ACC112 (cell line): ENCODE measurements at regions not wholly inside any gene's neighbourhood (a gene's known extent, or its start where the extent isn't known, plus 50 kb on each side); places are given as distances from the start of the nearest gene placed in this dataset.

ENCODE experiments used
- H2AFZ ChIP-seq: fragments of 200-600 bp; sonication (generic); one replicate; pipeline ENCODE4 v1.6.0; 2017; ENCODE audit warnings: antibody characterized with exemption, low read length; ENCODE audit not compliant: unreplicated experiment
- H3K27ac ChIP-seq: fragments of 200-600 bp; sonication (generic); 2 replicates; pipeline ENCODE4 v1.5.1; 2014; ENCODE audit warnings: low read depth, mild to moderate bottlenecking, antibody characterized with exemption, low read length, moderate library complexity
- H3K27me3 ChIP-seq: fragments of 200-600 bp; sonication (generic); 2 replicates; pipeline ENCODE4 v1.6.1; 2014; ENCODE audit warnings: mild to moderate bottlenecking, antibody characterized with exemption, low read length, moderate library complexity, mixed read lengths; ENCODE audit not compliant: insufficient read depth
- H3K36me3 ChIP-seq: fragments of 200-600 bp; sonication (generic); 2 replicates; pipeline ENCODE4 v1.6.1; 2016; ENCODE audit warnings: mild to moderate bottlenecking, antibody characterized with exemption, low read length, moderate library complexity, mixed read lengths; ENCODE audit not compliant: insufficient read depth
- H3K4me1 ChIP-seq: fragments of 200-600 bp; sonication (generic); one replicate; pipeline ENCODE4 v1.6.1; 2016; ENCODE audit warnings: low read length, mixed read lengths; ENCODE audit not compliant: insufficient read depth, unreplicated experiment, control insufficient read depth
- H3K4me3 ChIP-seq: fragments of 200-600 bp; sonication (generic); 2 replicates; pipeline ENCODE4 v1.5.1; 2014; ENCODE audit warnings: mild to moderate bottlenecking, low read depth, low read length
- H3K79me2 ChIP-seq: fragments of 200-600 bp; sonication (generic); one replicate; pipeline ENCODE4 v1.6.0; 2016; ENCODE audit warnings: low read length; ENCODE audit not compliant: control insufficient read depth, unreplicated experiment, insufficient read depth

DNA sequence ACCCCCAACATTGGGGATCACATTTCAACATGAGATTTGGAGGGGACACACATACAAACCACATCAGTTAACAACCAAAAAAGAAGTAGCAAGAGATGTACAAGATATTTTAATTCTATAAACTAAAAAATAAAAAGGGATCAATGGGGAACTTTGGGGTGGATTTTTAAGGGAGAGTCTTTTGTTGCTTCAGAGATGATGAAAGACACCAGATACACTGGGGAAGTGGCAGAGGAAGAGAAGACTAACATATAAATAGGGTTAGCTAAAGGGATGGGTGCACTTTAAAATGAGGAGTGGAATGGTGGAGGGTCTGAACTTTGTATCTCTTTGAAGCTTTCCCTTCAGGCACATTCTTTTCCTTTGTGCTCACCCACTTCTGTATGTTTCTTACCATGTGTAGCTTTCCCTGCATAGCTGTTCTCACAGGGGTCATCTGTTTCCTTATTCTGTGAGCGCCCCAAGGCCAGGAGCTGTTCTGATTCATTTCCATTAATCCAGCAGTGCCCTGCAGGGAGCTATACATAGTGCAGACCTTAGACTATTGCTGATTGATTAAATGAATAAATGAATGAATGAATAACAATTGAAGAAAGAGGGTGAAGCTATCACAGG is 531.6 kb upstream of the KLF4 start:
- Histone ChIP-seq H3K4me1 (no peaks in the 10 kb centered on the region), H3K36me3 (no peaks in the 10 kb centered on the region), H3K4me3 (no peak overlapping the region), H3K27me3 (no peaks in the 10 kb centered on the region), H3K79me2 (no peaks in the 10 kb centered on the region), H3K27ac (no peak overlapping the region), H2AFZ (no peak overlapping the region)

- Histone ChIP-seq H3K4me1 (no peaks in the 10 kb centered on the region), H3K4me3 (no peak overlapping the region), H2AFZ (no peak overlapping the region), H3K27me3 (no peaks in the 10 kb centered on the region), H3K27ac (no peak overlapping the region), H3K79me2 (no peaks in the 10 kb centered on the region), H3K36me3 (no peaks in the 10 kb centered on the region)
These were observed 530.3 kb upstream of the KLF4 start for GRCh38 chr9:108019821-108020220.

- H3K27ac ChIP-seq = no peak overlapping the region
- H3K27me3 ChIP-seq = no peaks in the 10 kb centered on the region
- H3K4me1 ChIP-seq = no peaks in the 10 kb centered on the region
- H3K4me3 ChIP-seq = no peak overlapping the region
- no peaks in the 10 kb centered on the region for H3K36me3 ChIP-seq
- no peaks in the 10 kb centered on the region for H3K79me2 ChIP-seq
- H2AFZ ChIP-seq = no peak overlapping the region
These were observed 528.1 kb upstream of the KLF4 start for GRCh38 chr9:108017671-108018070.

GRCh38 chr9:108016446-108016845 is 526.9 kb upstream of the KLF4 start:
- H2AFZ ChIP-seq = no peak overlapping the region

DNA sequence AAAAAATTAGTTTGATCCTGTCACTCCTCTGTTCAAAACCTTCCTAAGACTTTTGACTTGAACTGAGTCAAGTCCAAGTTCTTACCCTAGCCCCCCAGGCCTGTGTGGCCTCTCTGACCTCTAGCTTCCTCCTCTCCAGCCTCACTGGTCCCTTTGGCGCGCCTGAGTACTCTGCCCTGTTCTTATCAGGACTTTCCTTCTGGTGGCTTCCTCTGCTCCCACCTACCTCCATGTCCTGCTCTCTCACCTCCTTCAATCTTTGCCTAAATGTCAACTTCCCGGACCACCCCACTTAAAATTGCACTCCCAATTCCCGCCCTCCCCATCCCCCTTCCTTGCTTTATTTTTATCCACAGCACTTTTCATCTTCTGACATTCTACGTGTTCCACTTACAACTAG is 526.1 kb upstream of the KLF4 start:
- Histone ChIP-seq H3K4me1 (no peaks in the 10 kb centered on the region), H3K27ac (no peak overlapping the region), H3K79me2 (no peaks in the 10 kb centered on the region), H3K27me3 (no peaks in the 10 kb centered on the region), H2AFZ (no peak overlapping the region), H3K36me3 (no peaks in the 10 kb centered on the region), H3K4me3 (no peak overlapping the region)

More at GRCh38 chr9:108016446-108016845, 526.9 kb upstream of the KLF4 start:
- Histone ChIP-seq H3K79me2 (no peaks in the 10 kb centered on the region), H3K27me3 (no peaks in the 10 kb centered on the region), H3K36me3 (no peaks in the 10 kb centered on the region), H3K4me3 (no peak overlapping the region), H3K4me1 (no peaks in the 10 kb centered on the region), H3K27ac (no peak overlapping the region)

DNA sequence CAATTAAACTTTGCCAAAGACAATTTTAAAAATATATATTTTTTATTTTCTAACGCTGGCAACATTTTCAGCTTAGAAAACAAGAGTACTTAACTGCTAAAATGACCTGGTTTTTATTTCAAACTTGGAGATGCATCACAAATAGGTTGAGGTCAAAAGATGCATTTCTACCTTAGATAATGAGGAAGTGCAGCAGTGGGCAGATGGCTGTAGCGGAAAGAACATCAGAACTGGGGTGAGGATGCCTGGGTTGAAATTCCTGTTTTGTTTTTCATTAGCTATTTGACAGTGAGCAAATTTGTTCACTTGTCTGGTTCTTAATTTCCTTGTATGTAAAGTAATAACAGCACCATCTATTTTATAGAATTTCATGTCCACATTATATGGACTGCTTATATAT is 524.8 kb upstream of the KLF4 start:
- no peak overlapping the region for H3K4me3 ChIP-seq
- no peaks in the 10 kb centered on the region for H3K36me3 ChIP-seq
- H3K27ac ChIP-seq = no peak overlapping the region
- H3K4me1 ChIP-seq = no peaks in the 10 kb centered on the region
- H2AFZ ChIP-seq = no peak overlapping the region
- no peaks in the 10 kb centered on the region for H3K27me3 ChIP-seq
- H3K79me2 ChIP-seq = no peaks in the 10 kb centered on the region

DNA sequence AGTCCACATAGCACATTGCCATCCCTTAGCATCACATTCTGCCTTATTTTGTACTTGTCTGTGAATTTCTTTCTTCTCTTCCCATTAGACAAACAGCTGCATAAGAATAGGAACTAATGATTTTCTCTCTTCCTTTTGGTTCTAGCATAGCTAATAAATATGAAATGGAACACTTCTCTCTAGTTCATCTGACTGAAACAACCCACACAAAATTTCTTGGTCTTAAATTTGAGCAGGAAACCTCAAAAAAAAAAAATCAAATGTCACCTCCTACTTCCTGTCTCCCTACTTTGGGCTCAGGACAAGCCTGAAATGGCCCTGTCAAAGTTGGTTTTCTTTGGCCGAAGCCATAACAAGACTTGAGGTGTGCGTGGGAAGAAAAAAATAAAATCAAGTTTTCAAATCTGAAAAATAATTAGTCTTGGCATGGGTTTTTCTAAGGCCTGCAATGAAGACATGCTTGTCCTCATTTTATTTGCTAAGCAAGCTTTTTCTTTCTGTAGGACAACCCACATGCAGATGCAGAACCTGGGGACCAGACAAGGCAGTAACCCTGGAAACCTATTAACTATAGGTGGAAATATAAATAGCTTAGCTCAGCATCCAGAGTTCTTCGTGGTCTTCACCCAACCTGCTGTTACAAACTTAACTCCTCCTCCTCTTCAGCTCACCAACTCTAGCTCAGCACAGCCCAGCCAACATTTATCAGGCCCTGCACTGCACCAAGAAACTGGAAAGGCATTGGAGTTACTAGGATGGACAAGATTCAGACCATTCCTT is 523.5 kb upstream of the KLF4 start:
- no peaks in the 10 kb centered on the region for H3K36me3 ChIP-seq

GRCh38 chr9:108012405-108012804 is 522.8 kb upstream of the KLF4 start:
- no peaks in the 10 kb centered on the region for H3K4me1 ChIP-seq
- no peak overlapping the region for H3K4me3 ChIP-seq
- no peaks in the 10 kb centered on the region for H3K79me2 ChIP-seq
- no peaks in the 10 kb centered on the region for H3K27me3 ChIP-seq
- no peaks in the 10 kb centered on the region for H3K36me3 ChIP-seq
- H2AFZ ChIP-seq = no peak overlapping the region
- H3K27ac ChIP-seq = no peak overlapping the region

More for the DNA sequence above, 523.5 kb upstream of the KLF4 start:
- Histone ChIP-seq H3K4me1 (no peaks in the 10 kb centered on the region), H3K27ac (no peak overlapping the region), H2AFZ (no peak overlapping the region), H3K4me3 (no peak overlapping the region), H3K27me3 (no peaks in the 10 kb centered on the region), H3K79me2 (no peaks in the 10 kb centered on the region)

- Histone ChIP-seq H2AFZ (no peak overlapping the region), H3K79me2 (no peaks in the 10 kb centered on the region), H3K36me3 (no peaks in the 10 kb centered on the region), H3K4me1 (no peaks in the 10 kb centered on the region), H3K27me3 (no peaks in the 10 kb centered on the region), H3K4me3 (no peak overlapping the region), H3K27ac (no peak overlapping the region)
These were observed 514.0 kb upstream of the KLF4 start for GRCh38 chr9:108003526-108003925.

DNA sequence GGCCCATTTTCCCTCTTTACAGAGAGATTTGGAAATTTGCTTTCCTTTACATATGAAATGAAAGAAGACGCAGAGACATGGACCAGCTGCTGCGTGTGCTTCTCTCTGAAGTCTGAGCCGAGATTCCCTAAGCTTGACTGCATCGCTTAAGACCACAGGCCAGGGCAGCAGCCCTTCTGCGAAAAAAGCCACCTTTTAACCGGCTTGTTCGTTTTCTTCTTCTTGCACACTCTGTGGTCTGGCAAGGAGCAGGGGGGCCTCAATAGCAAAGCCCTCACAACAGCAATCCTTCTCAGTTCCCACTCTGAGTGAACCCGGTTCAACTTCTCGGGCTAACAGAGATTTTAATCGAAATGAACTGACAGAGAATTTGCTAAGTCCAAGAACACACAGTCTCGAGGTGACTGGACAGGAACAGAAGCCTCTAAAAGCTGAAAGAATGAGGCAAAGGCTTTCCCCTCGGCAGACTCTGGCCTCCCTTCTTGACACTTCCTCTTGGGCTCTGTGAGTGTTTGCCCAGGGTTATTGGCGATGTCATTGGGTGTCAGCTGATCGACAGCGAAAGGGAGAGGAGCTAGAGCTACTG is 512.9 kb upstream of the KLF4 start:
- no peaks in the 10 kb centered on the region for H3K27me3 ChIP-seq
- no peak overlapping the region for H3K27ac ChIP-seq
- no peak overlapping the region for H2AFZ ChIP-seq
- H3K4me3 ChIP-seq = no peak overlapping the region
- H3K79me2 ChIP-seq = no peaks in the 10 kb centered on the region
- H3K36me3 ChIP-seq = no peaks in the 10 kb centered on the region
- H3K4me1 ChIP-seq = no peaks in the 10 kb centered on the region

DNA sequence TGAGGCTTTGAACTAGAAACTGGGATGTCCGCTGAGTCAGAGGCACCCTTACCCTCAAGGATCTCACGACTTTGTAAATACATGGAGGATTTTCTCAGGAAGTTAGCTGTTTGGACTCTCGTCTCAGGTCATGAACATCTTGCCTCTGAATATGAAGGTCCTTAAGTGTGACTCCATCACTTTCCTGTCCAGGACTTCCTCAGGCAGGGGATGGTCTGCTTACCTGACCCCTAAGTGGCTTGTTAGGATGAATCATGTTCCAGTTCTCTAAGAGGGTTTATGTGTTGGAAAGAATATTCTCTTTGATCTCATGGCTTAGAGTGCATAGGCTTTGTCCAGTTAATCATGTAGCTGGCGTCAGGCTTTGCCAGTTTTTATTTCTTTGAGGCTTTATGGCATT is 511.7 kb upstream of the KLF4 start:
- Histone ChIP-seq H3K4me3 (no peak overlapping the region), H3K4me1 (no peaks in the 10 kb centered on the region), H3K36me3 (no peaks in the 10 kb centered on the region), H2AFZ (no peak overlapping the region), H3K27me3 (no peaks in the 10 kb centered on the region), H3K79me2 (no peaks in the 10 kb centered on the region), H3K27ac (no peak overlapping the region)
